ENCODE measurements at regions not wholly inside any gene's neighbourhood (a gene's known extent, or its start where the extent isn't known, plus 50 kb on each side); places are given as distances from the start of the nearest gene placed in this dataset.
"Not testable (repeated sequence)": the region's sequence is repeated elsewhere in the genome, so short reads cannot be mapped to it uniquely, and the experiment has no call there.

DNA sequence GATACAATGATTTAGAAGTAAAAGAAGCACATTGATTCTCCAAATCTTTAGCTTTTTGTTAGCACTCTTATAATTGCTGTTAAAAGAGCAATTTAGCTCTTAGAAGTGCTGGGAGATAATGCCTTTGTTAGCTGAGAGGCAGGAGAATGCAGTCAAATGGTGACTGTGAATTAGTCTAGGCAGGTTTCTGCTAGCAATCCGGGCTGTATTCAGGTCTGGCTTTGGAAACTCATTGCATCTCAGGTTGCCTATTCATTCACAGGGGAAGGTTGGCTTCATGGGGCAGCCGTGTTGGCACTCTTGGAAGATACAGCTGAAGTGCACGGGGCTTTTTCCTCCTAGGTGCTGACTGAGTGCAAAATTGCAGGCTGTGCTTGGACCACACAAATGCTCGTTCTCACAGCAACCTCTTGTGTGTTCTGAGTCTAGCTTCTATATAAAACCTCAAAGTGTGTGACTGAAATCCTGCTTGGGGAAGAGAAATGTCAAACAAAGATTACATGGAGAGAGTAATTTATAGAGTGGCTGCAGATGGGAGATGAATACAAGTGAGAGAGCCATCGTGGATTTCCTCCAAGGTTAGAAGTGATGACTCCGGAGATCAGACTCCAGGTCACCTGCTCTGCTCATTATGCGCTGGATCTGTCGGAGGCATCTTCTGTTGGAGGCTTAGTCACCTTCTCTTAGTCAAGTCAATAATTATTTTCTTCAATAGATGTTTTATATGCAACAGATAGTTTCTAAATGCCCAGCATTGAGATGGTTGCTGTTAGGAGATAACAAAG is 167.8 kb downstream of the PMAIP1 start:
- Histone ChIP-seq H3K27ac (no peak overlapping the region), H3K27me3 (peaks cover 0 to under 1% (median 0%) of the 10 kb centered on the region in 9 donors), H3K4me1 (no peaks in the 10 kb centered on the region), H3K36me3 (no peaks in the 10 kb centered on the region), H3K4me3 (no peak overlapping the region), H3K9me3 (no peaks in the 10 kb centered on the region)
- TF ChIP-seq POLR2A (IDR thresholded peaks at IDR 0.05) (no peak), CTCF (IDR thresholded peaks at IDR 0.05) (no peak)
- DNase-seq (no peak), ATAC-seq (no peak)
- 58 to 71% (median 61%) methylated on average over 8 of the region's 8 CpGs for WGBS, 4 donors
- intact Hi-C loops (cut with DNase I): no loop called here

GRCh38 chr18:60066219-60066975 is 166.6 kb downstream of the PMAIP1 start:
- Histone ChIP-seq H3K27me3 (peaks cover 0 to 4% (median 0%) of the 10 kb centered on the region in 9 donors), H3K9me3 (no peaks in the 10 kb centered on the region), H3K4me1 (no peaks in the 10 kb centered on the region), H3K27ac (no peak overlapping the region), H3K36me3 (no peaks in the 10 kb centered on the region), H3K4me3 (no peak overlapping the region)
- no peak for DNase-seq
- WGBS, 4 donors: 56 to 65% (median 60%) methylated on average over 8 of the region's 8 CpGs
- TF ChIP-seq POLR2A (IDR thresholded peaks at IDR 0.05) (no peak), CTCF (IDR thresholded peaks at IDR 0.05) (no peak)
- intact Hi-C loops (cut with DNase I): no loop called here
- ATAC-seq: no peak

GRCh38 chr18:60064271-60064670 is 164.5 kb downstream of the PMAIP1 start:
- Histone ChIP-seq H3K4me3 (no peak overlapping the region), H3K36me3 (no peaks in the 10 kb centered on the region), H3K27ac (no peak overlapping the region), H3K27me3 (peaks cover 0 to 4% (median 0%) of the 10 kb centered on the region in 9 donors), H3K9me3 (no peaks in the 10 kb centered on the region), H3K4me1 (no peaks in the 10 kb centered on the region)
- TF ChIP-seq POLR2A (IDR thresholded peaks at IDR 0.05) (no peak), CTCF (IDR thresholded peaks at IDR 0.05) (no peak)
- DNase-seq (no peak), ATAC-seq (no peak)
- intact Hi-C loops (cut with DNase I): no loop called here
- WGBS, 4 donors: 75 to 81% (median 79%) methylated on average over 1 of the region's 1 CpG

DNA sequence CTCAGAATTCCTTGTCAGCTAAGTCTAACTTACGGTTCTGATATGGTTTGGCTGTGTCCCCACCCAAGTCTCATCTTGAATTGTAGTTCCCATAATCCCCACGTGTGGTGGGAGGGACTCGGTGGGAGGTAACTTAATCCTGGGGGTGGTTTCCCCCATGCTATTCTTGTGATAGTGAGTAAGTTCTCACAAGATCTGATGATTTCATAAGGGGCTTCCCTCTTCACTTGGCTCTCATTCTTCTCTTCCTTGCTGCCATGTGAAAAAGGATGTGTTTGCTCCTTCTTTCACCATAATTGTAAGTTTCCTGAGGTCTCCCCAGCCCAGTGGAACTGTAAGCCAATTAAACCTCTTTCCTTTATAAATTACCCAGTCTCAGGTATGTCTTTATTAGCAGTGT is 163.0 kb downstream of the PMAIP1 start:
- H3K27ac ChIP-seq; H3K4me1 ChIP-seq; DNase-seq; H3K4me3 ChIP-seq; H3K36me3 ChIP-seq; H3K9me3 ChIP-seq; intact Hi-C loops (cut with DNase I); H3K27me3 ChIP-seq; ATAC-seq: not testable (repeated sequence)
- WGBS, 4 donors: 50 to 54% (median 53%) methylated on average over 3 of the region's 3 CpGs

All from heart left ventricle (tissue), 16 donors.